ENCODE measurements at regions not wholly inside any gene's neighbourhood (a gene's known extent, or its start where the extent isn't known, plus 50 kb on each side); places are given as distances from the start of the nearest gene placed in this dataset.

DNA sequence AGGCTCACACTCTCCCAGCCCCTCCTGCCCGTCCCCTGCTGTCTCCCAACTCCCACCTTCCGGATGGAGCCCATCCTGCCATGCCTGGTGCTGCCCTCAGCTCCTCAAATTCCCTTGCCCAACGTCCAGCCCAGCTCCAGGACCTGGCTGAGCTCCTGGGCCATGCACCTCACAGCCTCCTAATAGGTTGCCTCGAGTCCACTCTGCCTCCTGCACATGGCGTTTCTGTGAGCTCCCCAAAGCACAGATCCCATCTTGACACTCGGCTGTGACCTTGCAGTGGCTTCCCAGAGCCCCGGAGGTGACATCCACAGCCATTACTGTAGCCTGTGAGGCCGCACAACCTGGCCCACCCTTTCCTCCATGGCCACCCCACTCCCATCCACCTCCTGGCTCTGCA lies 191.9 kb upstream of the SALL3 start:
- Mint-ChIP-seq H3K4me3 (ENCODE audit: unreplicated experiment) (no peak overlapping the region), H3K4me1 (ENCODE audit: insufficient read depth, unreplicated experiment) (no peaks in the 10 kb centered on the region), H3K27me3 (ENCODE audit: insufficient read depth, unreplicated experiment) (no peaks in the 10 kb centered on the region), H3K27ac (ENCODE audit: low read depth, unreplicated experiment) (no peak overlapping the region), H3K9me3 (ENCODE audit: unreplicated experiment) (peaks cover 18% of the 10 kb centered on the region), H3K36me3 (ENCODE audit: insufficient read depth, unreplicated experiment) (no peaks in the 10 kb centered on the region)
- no TSS peak for BruUV-seq (replicated peaks)
- CTCF ChIA-PET: no interaction called here
- DNase-seq (ENCODE audit: unreplicated experiment): no peak
- intact Hi-C loops (cut with micrococcal nuclease): no loop called here
- TF ChIP-seq, protein P1, sequence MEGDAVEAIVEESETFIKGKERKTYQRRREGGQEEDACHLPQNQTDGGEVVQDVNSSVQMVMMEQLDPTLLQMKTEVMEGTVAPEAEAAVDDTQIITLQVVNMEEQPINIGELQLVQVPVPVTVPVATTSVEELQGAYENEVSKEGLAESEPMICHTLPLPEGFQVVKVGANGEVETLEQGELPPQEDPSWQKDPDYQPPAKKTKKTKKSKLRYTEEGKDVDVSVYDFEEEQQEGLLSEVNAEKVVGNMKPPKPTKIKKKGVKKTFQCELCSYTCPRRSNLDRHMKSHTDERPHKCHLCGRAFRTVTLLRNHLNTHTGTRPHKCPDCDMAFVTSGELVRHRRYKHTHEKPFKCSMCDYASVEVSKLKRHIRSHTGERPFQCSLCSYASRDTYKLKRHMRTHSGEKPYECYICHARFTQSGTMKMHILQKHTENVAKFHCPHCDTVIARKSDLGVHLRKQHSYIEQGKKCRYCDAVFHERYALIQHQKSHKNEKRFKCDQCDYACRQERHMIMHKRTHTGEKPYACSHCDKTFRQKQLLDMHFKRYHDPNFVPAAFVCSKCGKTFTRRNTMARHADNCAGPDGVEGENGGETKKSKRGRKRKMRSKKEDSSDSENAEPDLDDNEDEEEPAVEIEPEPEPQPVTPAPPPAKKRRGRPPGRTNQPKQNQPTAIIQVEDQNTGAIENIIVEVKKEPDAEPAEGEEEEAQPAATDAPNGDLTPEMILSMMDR (IDR thresholded peaks at IDR 0.05; ENCODE audit: unreplicated experiment): no peak
- POLR2A ChIA-PET: interaction anchor here (0.8 kb wide), 1 partner anchor 77 kb away, joined by 3 read pairs; no protein-coding TSS in a partner anchor

DNA sequence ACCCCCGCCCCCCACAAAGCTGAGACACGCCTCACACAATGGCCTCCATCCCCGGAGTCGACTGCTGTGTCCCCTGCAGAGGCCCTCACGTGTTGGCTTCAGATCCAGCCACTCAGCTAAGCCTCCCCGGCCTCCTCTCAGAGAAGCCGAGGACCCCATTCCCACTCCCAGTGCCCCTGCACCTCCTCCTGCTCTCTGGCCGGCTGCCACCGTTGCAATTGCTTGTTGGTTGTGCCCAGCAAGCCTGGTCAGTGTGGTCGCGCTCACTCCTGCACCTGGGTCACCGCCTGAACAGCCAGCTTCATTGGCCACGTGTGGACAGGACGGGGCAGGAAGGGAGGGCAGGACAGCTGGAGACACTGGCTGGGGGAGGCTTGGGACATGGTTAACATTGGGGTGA lies 191.5 kb upstream of the SALL3 start:
- TF ChIP-seq, protein P1 (IDR thresholded peaks at IDR 0.05; ENCODE audit: unreplicated experiment): no peak
- Mint-ChIP-seq H3K4me1 (ENCODE audit: insufficient read depth, unreplicated experiment) (no peaks in the 10 kb centered on the region), H3K9me3 (ENCODE audit: unreplicated experiment) (peaks cover 20% of the 10 kb centered on the region), H3K27ac (ENCODE audit: low read depth, unreplicated experiment) (no peak overlapping the region), H3K36me3 (ENCODE audit: insufficient read depth, unreplicated experiment) (no peaks in the 10 kb centered on the region), H3K27me3 (ENCODE audit: insufficient read depth, unreplicated experiment) (no peaks in the 10 kb centered on the region), H3K4me3 (ENCODE audit: unreplicated experiment) (no peak overlapping the region)
- CTCF ChIA-PET: no interaction called here
- no TSS peak for BruUV-seq (replicated peaks)
- intact Hi-C loops (cut with micrococcal nuclease): no loop called here
- POLR2A ChIA-PET: interaction anchor here (0.8 kb wide), 1 partner anchor 77 kb away, joined by 3 read pairs; no protein-coding TSS in a partner anchor
- no peak for DNase-seq (ENCODE audit: unreplicated experiment)

DNA sequence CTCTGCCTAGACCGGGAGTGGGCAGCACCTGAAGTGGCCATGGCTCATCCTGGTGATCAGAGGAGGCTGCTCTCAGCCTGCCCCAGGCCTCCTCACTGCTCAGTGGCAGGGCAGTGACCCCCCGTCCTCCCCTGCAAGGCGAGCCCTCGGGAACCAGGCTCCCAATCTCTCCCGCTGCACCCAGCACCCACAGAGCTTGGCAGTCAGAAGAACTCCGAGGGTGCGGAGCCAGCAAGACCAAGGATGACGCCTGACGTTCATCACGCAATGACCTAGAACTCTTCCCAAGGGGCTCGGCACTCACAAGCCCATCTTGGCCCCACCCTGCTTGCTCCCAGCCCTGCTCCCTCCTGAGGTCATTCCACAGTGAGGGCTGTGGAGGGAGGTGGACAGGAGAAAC lies 189.8 kb upstream of the SALL3 start:
- no peaks in the 10 kb centered on the region for H3K27me3 Mint-ChIP-seq (ENCODE audit: insufficient read depth, unreplicated experiment)
- no TSS peak for BruUV-seq (replicated peaks)
- no peaks in the 10 kb centered on the region for H3K4me1 Mint-ChIP-seq (ENCODE audit: insufficient read depth, unreplicated experiment)
- peaks cover 13% of the 10 kb centered on the region for H3K9me3 Mint-ChIP-seq (ENCODE audit: unreplicated experiment)
- no peaks in the 10 kb centered on the region for H3K36me3 Mint-ChIP-seq (ENCODE audit: insufficient read depth, unreplicated experiment)
- intact Hi-C loops (cut with micrococcal nuclease): no loop called here
- POLR2A ChIA-PET: no interaction called here
- TF ChIP-seq, protein P1 (IDR thresholded peaks at IDR 0.05; ENCODE audit: unreplicated experiment): no peak
- DNase-seq (ENCODE audit: unreplicated experiment): no peak
- CTCF ChIA-PET: interaction anchor here (0.6 to 1.0 kb wide), 2 partner anchors 21 to 89 kb away, joined by 3 read pairs; no protein-coding TSS in a partner anchor
- H3K4me3 Mint-ChIP-seq (ENCODE audit: unreplicated experiment): no peak overlapping the region
- H3K27ac Mint-ChIP-seq (ENCODE audit: low read depth, unreplicated experiment): no peak overlapping the region

DNA sequence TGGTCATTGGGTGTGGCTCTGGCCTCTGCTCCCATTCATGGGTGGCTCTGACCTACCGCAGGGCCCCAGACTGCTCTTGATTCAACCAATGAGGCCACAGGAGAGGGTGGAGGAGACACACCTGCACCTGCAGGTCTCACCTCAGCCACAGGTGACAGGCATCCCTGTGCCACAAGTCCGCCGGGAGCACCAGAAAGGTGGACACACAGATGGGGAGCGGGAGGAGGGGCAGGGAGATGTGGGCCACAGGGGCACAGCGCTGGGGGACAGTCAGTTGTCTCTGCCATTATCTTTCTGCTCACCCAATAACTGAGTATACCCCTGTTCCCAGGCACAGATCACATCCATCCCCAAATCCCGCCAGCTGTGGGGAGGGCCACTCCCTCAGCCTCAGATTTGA lies 189.1 kb upstream of the SALL3 start:
- no peaks in the 10 kb centered on the region for H3K36me3 Mint-ChIP-seq (ENCODE audit: insufficient read depth, unreplicated experiment)
- CTCF ChIA-PET: interaction anchor here (0.6 kb wide), 1 partner anchor 90 kb away, joined by 3 read pairs; no protein-coding TSS in a partner anchor
- peaks cover 13% of the 10 kb centered on the region for H3K9me3 Mint-ChIP-seq (ENCODE audit: unreplicated experiment)
- no peak for DNase-seq (ENCODE audit: unreplicated experiment)
- H3K27ac Mint-ChIP-seq (ENCODE audit: low read depth, unreplicated experiment): no peak overlapping the region
- H3K27me3 Mint-ChIP-seq (ENCODE audit: insufficient read depth, unreplicated experiment): no peaks in the 10 kb centered on the region
- TF ChIP-seq, protein P1 (IDR thresholded peaks at IDR 0.05; ENCODE audit: unreplicated experiment): no peak
- H3K4me1 Mint-ChIP-seq (ENCODE audit: insufficient read depth, unreplicated experiment): no peaks in the 10 kb centered on the region
- no TSS peak for BruUV-seq (replicated peaks)
- POLR2A ChIA-PET: interaction anchor here (0.7 kb wide), 1 partner anchor 41 kb away, joined by 3 read pairs; no protein-coding TSS in a partner anchor
- intact Hi-C loops (cut with micrococcal nuclease): no loop called here
- H3K4me3 Mint-ChIP-seq (ENCODE audit: unreplicated experiment): no peak overlapping the region

All from MCF 10A (cell line).